Neural cell (in vitro differentiated cells): ENCODE measurements at regions not wholly inside any gene's neighbourhood (a gene's known extent, or its start where the extent isn't known, plus 50 kb on each side); places are given as distances from the start of the nearest gene placed in this dataset.

Experiments used
- POLR2AphosphoS5 ChIP-seq: IDR thresholded peaks from 2 replicates; pipeline ENCODE4 v1.6.1; 2012
- RAD21 ChIP-seq: fragments of 450-650 bp; conservative IDR thresholded peaks from 2 replicates; pipeline ENCODE4 v1.6.1; 2014; ENCODE audit warnings: antibody characterized with exemption, mild to moderate bottlenecking, moderate library complexity

DNA sequence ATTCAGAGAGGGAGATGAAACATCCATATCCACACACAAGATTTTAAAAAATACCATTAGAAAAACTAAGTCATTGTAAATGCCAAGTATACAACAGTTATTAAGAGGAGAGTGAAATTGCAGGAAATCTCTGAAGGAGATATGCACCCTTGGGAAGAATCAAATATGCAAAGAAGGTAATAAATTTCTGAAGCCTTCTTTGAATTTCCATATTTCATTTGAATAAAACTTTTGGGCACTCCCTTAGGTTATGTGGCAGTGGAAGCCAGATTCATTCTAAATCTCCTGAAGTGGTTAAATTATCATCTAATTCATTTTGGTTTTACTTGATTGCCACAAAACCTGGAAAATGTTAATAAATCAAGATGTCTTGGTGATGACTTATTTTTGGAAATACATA lies 138.9 kb upstream of the CLEC14A start:
- no peak for TF ChIP-seq POLR2AphosphoS5
- TF ChIP-seq RAD21: no peak
